HK-2 (cell line): ENCODE measurements at regions not wholly inside any gene's neighbourhood (a gene's known extent, or its start where the extent isn't known, plus 50 kb on each side); places are given as distances from the start of the nearest gene placed in this dataset.

ENCODE experiments used
- DNase-seq: peaks from one replicate; pipeline ENCODE4 v3.0.0-alpha.2; 2018; ENCODE audit not compliant: unreplicated experiment

GRCh38 chr9:19999491-20000057, 210.7 kb upstream of the SLC24A2 start:
- peak; percentile 45 for DNase-seq

DNA sequence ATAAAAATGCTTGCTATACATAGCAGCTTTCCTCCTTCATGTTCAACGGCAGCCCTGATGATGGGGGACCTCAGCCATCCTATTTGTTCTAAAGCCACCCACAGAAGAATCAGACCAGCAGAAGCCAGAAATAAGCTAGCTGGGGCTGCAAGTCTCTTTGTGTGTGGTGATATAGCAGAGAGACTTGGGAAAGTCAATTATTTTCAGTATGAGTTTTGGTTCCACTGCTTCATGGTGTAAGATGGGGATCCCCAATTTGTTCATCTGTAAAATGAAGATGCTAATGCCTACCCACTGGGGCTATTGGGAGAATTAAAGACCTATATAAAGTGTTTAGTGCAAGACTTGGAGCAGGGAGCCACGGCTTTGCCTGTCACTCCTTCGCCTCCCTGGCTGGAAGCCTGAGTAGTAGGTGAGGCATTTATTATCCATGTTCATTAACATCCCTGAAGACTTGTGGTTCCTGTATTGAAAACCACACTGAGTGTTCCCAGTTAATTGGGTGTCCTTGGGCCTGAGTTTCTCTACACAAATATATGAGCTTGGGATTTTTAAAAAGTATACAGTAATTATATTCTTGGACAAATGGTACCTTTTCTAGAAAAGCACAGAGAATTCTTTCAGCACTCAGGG, 210.1 kb upstream of the SLC24A2 start:
- DNase-seq = no peak

GRCh38 chr9:19998153-19998552, 209.3 kb upstream of the SLC24A2 start:
- peak; percentile 18 for DNase-seq

DNA sequence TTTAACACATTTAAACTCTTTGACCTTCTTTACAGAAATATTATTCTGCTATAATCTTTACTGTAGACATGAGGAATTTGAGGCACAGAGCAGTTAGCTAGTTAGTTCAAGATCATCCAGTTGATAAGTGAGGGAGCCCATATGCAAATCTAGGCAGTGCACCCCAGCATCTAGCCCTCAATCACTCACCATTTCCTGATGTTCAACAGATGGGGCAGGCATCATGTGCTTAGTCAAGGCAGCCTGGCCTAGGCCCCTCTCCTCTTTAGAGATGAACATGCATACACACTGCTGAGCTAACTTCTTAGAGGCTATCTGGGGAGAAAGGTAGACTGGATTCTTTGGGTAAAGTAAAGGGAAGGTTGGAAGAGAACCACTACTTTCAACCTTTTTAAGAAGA, 206.8 kb upstream of the SLC24A2 start:
- DNase-seq = no peak

GRCh38 chr9:19994296-19994695, 205.5 kb upstream of the SLC24A2 start:
- no peak for DNase-seq

- DNase-seq = no peak
Measured at GRCh38 chr9:19992556-19992955, 203.7 kb upstream of the SLC24A2 start.

DNA sequence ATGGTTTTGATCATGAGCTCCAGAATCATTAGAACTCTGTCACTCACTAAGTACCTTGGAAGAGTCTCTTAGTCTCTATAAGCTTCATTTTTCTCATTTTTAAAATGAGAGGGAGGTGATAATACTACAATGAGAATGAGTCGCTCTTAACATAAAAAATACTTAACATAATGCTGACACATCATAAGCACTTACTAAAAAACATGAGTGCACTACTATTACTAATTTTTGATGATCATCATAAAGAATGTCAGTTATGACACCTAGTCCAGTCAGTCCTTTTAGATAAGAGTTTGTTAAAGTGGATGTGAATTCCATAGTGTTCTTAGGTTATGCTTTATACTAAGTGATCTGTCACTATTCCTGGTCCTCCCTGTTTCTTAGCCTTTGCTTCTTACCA, 200.4 kb upstream of the SLC24A2 start:
- DNase-seq = no peak

DNA sequence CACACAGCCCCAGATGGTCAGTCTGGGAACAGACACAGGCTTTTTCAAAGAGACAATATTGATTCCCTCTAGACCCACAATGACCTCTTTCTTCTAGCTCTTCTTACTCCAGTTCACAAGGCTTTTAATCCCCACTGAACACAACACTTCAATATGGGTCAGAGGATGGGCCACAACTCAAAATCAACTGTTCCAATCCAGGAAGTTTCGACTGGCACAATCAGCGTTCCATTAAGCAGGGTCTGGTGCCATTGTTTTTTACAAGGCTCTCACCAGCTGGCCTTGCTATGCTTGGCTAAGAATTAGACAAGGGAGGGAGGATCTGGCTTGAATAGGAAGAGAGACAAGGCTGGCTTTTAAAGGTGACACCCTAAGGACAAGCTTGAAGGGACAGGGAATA, 199.4 kb upstream of the SLC24A2 start:
- no peak for DNase-seq

DNA sequence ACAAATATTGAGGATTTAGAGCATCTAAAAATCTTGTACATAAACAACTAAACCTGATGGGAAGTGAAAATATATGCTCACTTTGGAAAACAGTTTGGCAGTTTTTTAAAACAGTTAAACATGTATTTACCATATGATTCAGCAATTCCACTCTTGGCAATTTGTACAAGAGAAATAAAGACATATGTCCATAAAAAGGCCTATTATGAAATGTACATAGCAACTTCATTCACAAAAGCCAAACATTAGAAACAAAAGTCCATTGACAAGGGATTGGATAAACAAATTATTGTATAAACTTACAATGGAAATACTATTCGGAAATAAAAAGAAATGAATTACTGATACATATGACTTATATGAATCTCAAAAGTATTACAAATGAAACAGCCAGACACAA, 196.2 kb upstream of the SLC24A2 start:
- DNase-seq = no peak

- DNase-seq = no peak
Measured at GRCh38 chr9:19976226-19976625, 187.4 kb upstream of the SLC24A2 start.

GRCh38 chr9:19975499-19975898, 186.7 kb upstream of the SLC24A2 start:
- DNase-seq = no peak

GRCh38 chr9:19969721-19970120, 180.9 kb upstream of the SLC24A2 start:
- DNase-seq = no peak

GRCh38 chr9:19967888-19968459, 179.1 kb upstream of the SLC24A2 start:
- DNase-seq = no peak

- DNase-seq = no peak
Measured at GRCh38 chr9:19967216-19967887, 178.5 kb upstream of the SLC24A2 start.

DNA sequence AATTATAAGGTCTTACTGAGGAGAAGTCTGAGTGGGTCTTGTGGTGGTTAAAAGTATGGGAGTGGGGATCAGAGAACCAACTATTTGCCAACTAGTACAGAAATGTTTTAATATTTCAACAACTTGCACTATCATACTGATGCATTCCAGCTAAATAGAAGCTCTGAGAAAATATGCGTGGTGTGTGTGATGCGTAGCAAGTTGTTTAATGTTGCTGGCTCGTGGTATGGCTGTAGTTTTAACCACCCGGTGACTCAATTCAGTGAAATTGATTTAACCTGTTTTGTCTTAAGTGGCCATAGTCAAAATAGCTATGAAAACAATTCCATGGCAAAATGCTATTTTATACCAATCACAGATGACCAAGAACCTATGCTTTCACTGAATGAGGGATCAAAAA, 176.5 kb upstream of the SLC24A2 start:
- no peak for DNase-seq

DNA sequence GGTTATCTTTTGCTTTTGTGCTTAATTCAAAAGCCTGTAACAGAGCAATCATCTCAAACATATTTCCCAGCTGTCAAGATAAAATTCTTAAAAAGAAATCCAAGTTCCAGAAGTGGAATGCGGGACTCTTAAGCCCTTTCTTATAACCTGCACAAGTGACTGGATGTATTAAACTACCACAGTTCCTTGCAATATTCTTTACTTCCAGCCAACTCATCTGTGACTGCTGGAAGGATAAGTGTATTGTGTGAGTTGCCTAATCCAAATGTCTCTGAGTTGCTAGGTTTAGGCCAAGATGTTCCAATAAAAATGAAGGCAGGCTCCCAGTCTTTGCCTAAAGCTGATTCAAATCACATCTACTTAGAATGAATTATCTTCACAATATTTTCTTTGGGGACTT, 159.2 kb upstream of the SLC24A2 start:
- DNase-seq = no peak

DNA sequence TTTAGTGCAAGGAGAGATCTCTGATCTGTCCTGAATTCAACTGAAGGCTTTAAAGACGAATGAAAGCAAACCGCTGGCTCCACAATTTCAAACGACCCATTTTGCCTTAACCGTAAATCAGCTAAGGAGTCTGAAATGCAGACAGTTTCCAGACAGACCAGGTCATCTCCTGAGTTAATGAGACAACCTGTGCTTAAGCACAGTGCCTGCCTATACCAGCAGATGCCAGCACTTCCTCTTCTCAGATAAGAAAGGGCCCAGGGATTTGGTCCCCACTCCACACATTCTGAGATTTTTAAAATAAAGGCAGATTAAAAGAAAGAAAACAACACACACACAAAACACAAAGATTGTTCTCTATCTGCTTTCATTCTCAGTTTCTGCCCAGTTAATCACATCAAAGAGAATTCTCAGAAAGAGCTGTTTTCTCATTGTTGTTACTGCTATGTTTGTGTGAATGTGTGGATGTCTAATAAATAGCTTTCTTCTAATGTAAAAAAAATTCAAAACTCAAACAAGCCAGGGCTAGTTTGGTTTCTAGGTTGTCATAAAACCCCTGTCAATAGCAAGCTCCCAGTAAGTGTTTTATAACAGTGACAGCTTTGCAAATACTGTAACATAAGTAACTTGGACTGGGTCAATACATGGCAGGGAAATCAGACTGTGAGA, 157.7 kb upstream of the SLC24A2 start:
- DNase-seq = no peak

GRCh38 chr9:19941874-19942273, 153.0 kb upstream of the SLC24A2 start:
- DNase-seq = no peak

- no peak for DNase-seq
Measured at GRCh38 chr9:19940811-19941535, 152.1 kb upstream of the SLC24A2 start.

GRCh38 chr9:19939734-19940278, 151.0 kb upstream of the SLC24A2 start:
- DNase-seq = no peak

- no peak for DNase-seq
Measured at GRCh38 chr9:19938990-19939733, 150.3 kb upstream of the SLC24A2 start.
